Neural cell (in vitro differentiated cells): ENCODE measurements at regions not wholly inside any gene's neighbourhood (a gene's known extent, or its start where the extent isn't known, plus 50 kb on each side); places are given as distances from the start of the nearest gene placed in this dataset.
"Not testable (repeated sequence)": the region's sequence is repeated elsewhere in the genome, so short reads cannot be mapped to it uniquely, and the experiment has no call there.

Experiments used
- CTCF ChIP-seq: fragments of 450-650 bp; IDR thresholded peaks from 2 replicates; pipeline ENCODE4 v1.5.1; 2014; ENCODE audit warnings: antibody characterized with exemption, mild to moderate bottlenecking, moderate library complexity; ENCODE audit not compliant: poor library complexity, severe bottlenecking
- TAF1 ChIP-seq: IDR thresholded peaks from 2 replicates; pipeline ENCODE4 v1.6.1; 2012; ENCODE audit warnings: low read depth

- TF ChIP-seq CTCF, TAF1: not testable (repeated sequence)
These were observed 596.7 kb downstream of the TSN start for GRCh38 chr2:122352151-122352550.
